Keratinocyte (primary cell): ENCODE measurements at regions not wholly inside any gene's neighbourhood (a gene's known extent, or its start where the extent isn't known, plus 50 kb on each side); places are given as distances from the start of the nearest gene placed in this dataset.

Source experiments
- DNase-seq: peaks from one replicate; pipeline ENCODE4 v3.0.0-alpha.2; 2011; ENCODE audit warnings: low read depth, missing footprints, low spot score
- FAIRE-seq: peaks from 2 replicates; lab custom pipeline; 2011; peaks lifted over from hg19 to GRCh38; lab: Jason Lieb, UNC
- H2AFZ ChIP-seq: 2 replicates; pipeline ENCODE4 v1.6.0; 2012; ENCODE audit warnings: low read length, control low read depth, inconsistent platforms; ENCODE audit not compliant: control insufficient read depth
- H3K27ac ChIP-seq: 2 replicates; pipeline ENCODE4 v1.5.1; 2011; ENCODE audit warnings: low read length; ENCODE audit not compliant: control insufficient read depth, insufficient read depth
- H3K27me3 ChIP-seq: 3 replicates; pipeline ENCODE4 v1.6.0; 2011; ENCODE audit warnings: low read length; ENCODE audit not compliant: control insufficient read depth, insufficient read depth; ENCODE audit errors: extremely low read depth
- H3K36me3 ChIP-seq, 2 experiments: 2 replicates in 1 of 2; 3 replicates in 1 of 2; pipeline ENCODE4 v1.5.1; 2011; ENCODE audit warnings: low read length in 2 of 2, mild to moderate bottlenecking in 1 of 2; ENCODE audit not compliant: control insufficient read depth in 2 of 2, insufficient read depth in 2 of 2; ENCODE audit errors: extremely low read depth in 1 of 2
- H3K4me1 ChIP-seq: 3 replicates; pipeline ENCODE4 v1.5.1; 2011; ENCODE audit warnings: low read length; ENCODE audit not compliant: control insufficient read depth, insufficient read depth; ENCODE audit errors: extremely low read depth
- H3K4me2 ChIP-seq: 3 replicates; pipeline ENCODE4 v1.6.0; 2011; ENCODE audit warnings: low read depth, low read length; ENCODE audit not compliant: control insufficient read depth, insufficient read depth; ENCODE audit errors: extremely low read depth
- H3K4me3 ChIP-seq, 3 experiments: fragments of 200-600 bp in 1 of 3; sonication (generic) in 1 of 3; 2 replicates in 2 of 3; 3 replicates in 1 of 3; pipeline ENCODE4 v1.5.1; 2011 to 2016; ENCODE audit warnings: low read length in 3 of 3, mild to moderate bottlenecking in 3 of 3, control low read depth in 2 of 3, inconsistent platforms in 1 of 3, low read depth in 1 of 3, mixed read lengths in 1 of 3, mixed run types in 1 of 3, moderate library complexity in 1 of 3; ENCODE audit not compliant: control insufficient read depth in 2 of 3, insufficient read depth in 2 of 3; ENCODE audit errors: extremely low read depth in 1 of 3
- H3K79me2 ChIP-seq: 2 replicates; pipeline ENCODE4 v1.6.0; 2012; ENCODE audit warnings: low read length; ENCODE audit not compliant: control insufficient read depth, insufficient read depth
- H3K9ac ChIP-seq: 3 replicates; pipeline ENCODE4 v1.6.0; 2011; ENCODE audit warnings: low read length; ENCODE audit not compliant: control insufficient read depth, insufficient read depth; ENCODE audit errors: extremely low read depth
- H3K9me1 ChIP-seq: 3 replicates; pipeline ENCODE4 v1.6.0; 2011; ENCODE audit warnings: low read length; ENCODE audit not compliant: control insufficient read depth, insufficient read depth; ENCODE audit errors: extremely low read depth
- H3K9me3 ChIP-seq: 2 replicates; pipeline ENCODE4 v1.5.1; 2012; ENCODE audit warnings: low read depth, low read length; ENCODE audit not compliant: control insufficient read depth
- H4K20me1 ChIP-seq: 3 replicates; pipeline ENCODE4 v1.6.0; 2011; ENCODE audit warnings: low read length; ENCODE audit not compliant: control insufficient read depth, insufficient read depth; ENCODE audit errors: extremely low read depth
- EZH2 ChIP-seq: IDR thresholded peaks from one replicate; pipeline ENCODE4 v1.6.1; 2012; ENCODE audit warnings: inconsistent platforms, mild to moderate bottlenecking, low read length, moderate library complexity
- dilution Hi-C: fragments of 300-500 bp; cut with MboI; formaldehyde crosslinking; loops from one replicate; pipeline ENCODE4 v1.7.0; 2020; ENCODE audit warnings: low sequenced_read_pairs; ENCODE audit not compliant: extremely low pct_ligation_motif_present
- TF ChIP-seq, protein P1 (sequence below), 3 experiments: IDR thresholded peaks in 1 of 3; conservative IDR thresholded peaks in 1 of 3; optimal IDR thresholded peaks in 1 of 3; 2 replicates in 2 of 3; 3 replicates in 1 of 3; pipeline versions ENCODE3 to v1.5.1; 2011; ENCODE audit warnings: low read length in 3 of 3, mild to moderate bottlenecking in 3 of 3, moderate library complexity in 2 of 3, control low read depth in 1 of 3, inconsistent platforms in 1 of 3; ENCODE audit not compliant: insufficient read depth in 2 of 3; ENCODE audit errors: extremely low read depth in 1 of 3

DNA sequence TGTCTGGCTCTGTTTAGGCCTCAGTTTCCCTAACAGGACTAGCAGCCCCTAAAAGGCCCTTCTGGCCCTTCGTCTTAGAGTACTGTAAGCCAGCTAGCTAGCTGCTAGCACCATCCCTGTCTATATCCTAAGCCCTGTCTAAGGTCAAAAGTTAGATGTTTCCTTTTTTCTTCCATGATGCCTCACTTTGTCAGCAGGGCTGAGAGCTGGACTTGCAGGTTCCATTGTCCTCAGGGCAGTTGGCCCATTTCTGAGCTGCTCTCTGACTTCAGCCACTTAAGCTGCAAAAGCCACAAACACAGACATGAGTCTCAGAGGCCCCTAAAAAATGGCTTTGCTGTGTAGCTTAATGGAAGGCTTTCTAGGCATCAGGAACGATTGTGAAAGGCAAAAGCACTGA is 187.7 kb downstream of the CBLN1 start:
- Histone ChIP-seq H3K79me2 (no peaks in the 10 kb centered on the region), H3K4me3 (no peak overlapping the region), H3K9ac (no peak overlapping the region), H3K27ac (no peak overlapping the region), H3K4me1 (no peaks in the 10 kb centered on the region), H3K27me3 (no peaks in the 10 kb centered on the region), H3K4me2 (no peak overlapping the region), H3K9me3 (no peaks in the 10 kb centered on the region), H4K20me1 (no peaks in the 10 kb centered on the region), H3K9me1 (no peaks in the 10 kb centered on the region), H2AFZ (no peak overlapping the region), H3K36me3 (no peaks in the 10 kb centered on the region)
- dilution Hi-C loops = no loop called here
- no peak for TF ChIP-seq EZH2
- DNase-seq (no peak), FAIRE-seq (no peak)

DNA sequence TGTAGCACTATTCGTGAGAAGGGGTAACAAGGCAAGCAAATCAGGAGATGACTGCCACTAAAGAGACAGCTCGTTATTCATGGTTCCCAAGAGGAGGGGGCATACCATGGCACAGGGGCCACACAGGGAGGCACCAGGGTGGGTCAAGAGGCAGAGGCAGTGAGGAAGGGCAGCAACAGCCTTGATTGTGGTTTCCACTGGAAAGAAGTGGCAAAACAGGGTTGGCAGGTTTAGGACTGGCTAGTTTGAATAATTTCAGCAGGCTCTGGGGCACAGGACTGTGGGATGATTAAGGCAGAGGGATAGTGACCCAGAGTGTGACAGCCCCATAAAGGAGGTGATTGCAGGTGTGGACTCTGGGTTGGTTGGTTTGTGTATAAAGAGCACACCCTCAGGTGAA is 188.9 kb downstream of the CBLN1 start:
- no peak overlapping the region for H3K9ac ChIP-seq
- no peaks in the 10 kb centered on the region for H3K79me2 ChIP-seq
- no peak overlapping the region for H3K27ac ChIP-seq
- no peak overlapping the region for H3K4me3 ChIP-seq
- no peaks in the 10 kb centered on the region for H3K9me1 ChIP-seq
- TF ChIP-seq, protein P1, sequence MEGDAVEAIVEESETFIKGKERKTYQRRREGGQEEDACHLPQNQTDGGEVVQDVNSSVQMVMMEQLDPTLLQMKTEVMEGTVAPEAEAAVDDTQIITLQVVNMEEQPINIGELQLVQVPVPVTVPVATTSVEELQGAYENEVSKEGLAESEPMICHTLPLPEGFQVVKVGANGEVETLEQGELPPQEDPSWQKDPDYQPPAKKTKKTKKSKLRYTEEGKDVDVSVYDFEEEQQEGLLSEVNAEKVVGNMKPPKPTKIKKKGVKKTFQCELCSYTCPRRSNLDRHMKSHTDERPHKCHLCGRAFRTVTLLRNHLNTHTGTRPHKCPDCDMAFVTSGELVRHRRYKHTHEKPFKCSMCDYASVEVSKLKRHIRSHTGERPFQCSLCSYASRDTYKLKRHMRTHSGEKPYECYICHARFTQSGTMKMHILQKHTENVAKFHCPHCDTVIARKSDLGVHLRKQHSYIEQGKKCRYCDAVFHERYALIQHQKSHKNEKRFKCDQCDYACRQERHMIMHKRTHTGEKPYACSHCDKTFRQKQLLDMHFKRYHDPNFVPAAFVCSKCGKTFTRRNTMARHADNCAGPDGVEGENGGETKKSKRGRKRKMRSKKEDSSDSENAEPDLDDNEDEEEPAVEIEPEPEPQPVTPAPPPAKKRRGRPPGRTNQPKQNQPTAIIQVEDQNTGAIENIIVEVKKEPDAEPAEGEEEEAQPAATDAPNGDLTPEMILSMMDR (optimal IDR thresholded peaks at IDR 0.05 in 1 of 3, IDR thresholded peaks at IDR 0.05 in 1 of 3, conservative IDR thresholded peaks at IDR 0.05 in 1 of 3; ENCODE audit: extremely low read depth in 1 of 3, insufficient read depth in 2 of 3, low read length in 3 of 3) = no peak
- no peak for TF ChIP-seq EZH2
- no peak for DNase-seq
- H4K20me1 ChIP-seq = no peaks in the 10 kb centered on the region
- no peaks in the 10 kb centered on the region for H3K27me3 ChIP-seq
- H3K4me2 ChIP-seq = no peak overlapping the region
- no peaks in the 10 kb centered on the region for H3K36me3 ChIP-seq
- no peaks in the 10 kb centered on the region for H3K9me3 ChIP-seq
- no peak for FAIRE-seq
- H3K4me1 ChIP-seq = no peaks in the 10 kb centered on the region
- no peak overlapping the region for H2AFZ ChIP-seq
- dilution Hi-C loops = no loop called here

DNA sequence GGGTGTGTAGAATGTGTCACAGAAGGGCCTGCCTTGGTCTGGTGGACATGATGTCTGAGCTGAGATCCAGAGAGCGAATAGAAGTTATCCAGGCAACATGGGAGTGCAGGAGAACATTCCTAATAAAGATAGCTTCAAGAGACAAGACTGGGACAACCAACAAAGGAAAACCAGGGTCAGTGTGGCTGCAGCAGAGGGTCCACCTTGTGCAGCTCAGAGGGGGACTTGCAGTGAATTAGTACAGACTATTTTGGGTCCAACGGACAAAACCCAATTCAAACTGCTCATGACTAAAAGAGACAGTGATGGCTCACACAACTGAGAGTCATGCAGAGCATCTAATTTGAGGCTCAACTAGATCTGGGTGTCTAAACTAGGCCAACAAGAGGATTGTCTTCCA is 192.1 kb downstream of the CBLN1 start:
- Histone ChIP-seq H3K9me1 (no peaks in the 10 kb centered on the region), H3K27me3 (no peaks in the 10 kb centered on the region), H3K36me3 (no peaks in the 10 kb centered on the region), H3K4me1 (no peaks in the 10 kb centered on the region), H3K9me3 (no peaks in the 10 kb centered on the region), H3K27ac (no peak overlapping the region), H4K20me1 (no peaks in the 10 kb centered on the region), H3K4me2 (no peak overlapping the region), H3K4me3 (no peak overlapping the region), H3K9ac (no peak overlapping the region), H2AFZ (no peak overlapping the region), H3K79me2 (no peaks in the 10 kb centered on the region)
- TF ChIP-seq EZH2 = no peak
- TF ChIP-seq, protein P1 (optimal IDR thresholded peaks at IDR 0.05 in 1 of 3, IDR thresholded peaks at IDR 0.05 in 1 of 3, conservative IDR thresholded peaks at IDR 0.05 in 1 of 3; ENCODE audit: extremely low read depth in 1 of 3, insufficient read depth in 2 of 3, low read length in 3 of 3) = no peak
- FAIRE-seq = no peak
- DNase-seq = no peak
- dilution Hi-C loops = no loop called here
